ENCODE measurements at regions not wholly inside any gene's neighbourhood (a gene's known extent, or its start where the extent isn't known, plus 50 kb on each side); places are given as distances from the start of the nearest gene placed in this dataset.

DNA sequence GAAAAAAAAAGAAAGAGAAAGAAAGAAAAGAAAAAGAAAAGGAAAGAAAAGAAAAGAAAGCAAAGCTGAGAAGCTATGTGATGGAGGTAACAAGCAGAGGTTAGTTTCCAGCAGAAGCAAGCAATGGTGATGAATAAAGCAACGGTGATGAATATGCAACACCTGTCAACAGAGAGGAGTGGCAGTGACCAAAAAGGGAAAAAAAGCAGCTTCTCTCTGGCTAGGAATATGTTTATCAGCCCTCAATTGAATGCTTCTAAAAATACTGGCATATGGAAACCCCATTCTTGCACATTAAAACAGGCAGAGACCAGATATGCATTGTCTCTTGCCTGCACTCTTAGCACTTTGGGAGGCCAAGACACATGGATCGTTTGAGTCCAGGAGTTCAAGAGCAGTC lies 100.9 kb downstream of the GJA1 start:
- Histone ChIP-seq H3K4me1 (ENCODE audit: control insufficient read depth, insufficient read depth, low read length) (no peaks in the 10 kb centered on the region), H3K4me3 (ENCODE audit: low read depth in 2 of 2, low read length in 2 of 2) (no peak overlapping the region), H3K9me3 (ENCODE audit: control insufficient read depth, insufficient read depth, low read depth, low read length) (no peaks in the 10 kb centered on the region), H3K27me3 (ENCODE audit: control insufficient read depth, insufficient read depth, low read length) (no peaks in the 10 kb centered on the region), H3K27ac (ENCODE audit: low read length) (no peak overlapping the region), H3K36me3 (ENCODE audit: control insufficient read depth, insufficient read depth, low read length) (no peaks in the 10 kb centered on the region)
- ATAC-seq (no peak), DNase-seq (ENCODE audit: low read depth, low spot score) (no peak)
- CTCF ChIA-PET = no interaction called here
- POLR2A ChIA-PET = no interaction called here
- TF ChIP-seq POLR2AphosphoS5 (IDR thresholded peaks at IDR 0.05; ENCODE audit: low read depth, low read length) (no peak), TCF7L2 (IDR thresholded peaks at IDR 0.05; ENCODE audit: low read depth, low read length) (no peak), SIN3A (IDR thresholded peaks at IDR 0.05; ENCODE audit: borderline replicate concordance, insufficient read depth, low read depth, low read length) (no peak)
- TF ChIP-seq, protein P1, sequence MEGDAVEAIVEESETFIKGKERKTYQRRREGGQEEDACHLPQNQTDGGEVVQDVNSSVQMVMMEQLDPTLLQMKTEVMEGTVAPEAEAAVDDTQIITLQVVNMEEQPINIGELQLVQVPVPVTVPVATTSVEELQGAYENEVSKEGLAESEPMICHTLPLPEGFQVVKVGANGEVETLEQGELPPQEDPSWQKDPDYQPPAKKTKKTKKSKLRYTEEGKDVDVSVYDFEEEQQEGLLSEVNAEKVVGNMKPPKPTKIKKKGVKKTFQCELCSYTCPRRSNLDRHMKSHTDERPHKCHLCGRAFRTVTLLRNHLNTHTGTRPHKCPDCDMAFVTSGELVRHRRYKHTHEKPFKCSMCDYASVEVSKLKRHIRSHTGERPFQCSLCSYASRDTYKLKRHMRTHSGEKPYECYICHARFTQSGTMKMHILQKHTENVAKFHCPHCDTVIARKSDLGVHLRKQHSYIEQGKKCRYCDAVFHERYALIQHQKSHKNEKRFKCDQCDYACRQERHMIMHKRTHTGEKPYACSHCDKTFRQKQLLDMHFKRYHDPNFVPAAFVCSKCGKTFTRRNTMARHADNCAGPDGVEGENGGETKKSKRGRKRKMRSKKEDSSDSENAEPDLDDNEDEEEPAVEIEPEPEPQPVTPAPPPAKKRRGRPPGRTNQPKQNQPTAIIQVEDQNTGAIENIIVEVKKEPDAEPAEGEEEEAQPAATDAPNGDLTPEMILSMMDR (IDR thresholded peaks at IDR 0.05) = no peak
- TF ChIP-seq, protein P2, sequence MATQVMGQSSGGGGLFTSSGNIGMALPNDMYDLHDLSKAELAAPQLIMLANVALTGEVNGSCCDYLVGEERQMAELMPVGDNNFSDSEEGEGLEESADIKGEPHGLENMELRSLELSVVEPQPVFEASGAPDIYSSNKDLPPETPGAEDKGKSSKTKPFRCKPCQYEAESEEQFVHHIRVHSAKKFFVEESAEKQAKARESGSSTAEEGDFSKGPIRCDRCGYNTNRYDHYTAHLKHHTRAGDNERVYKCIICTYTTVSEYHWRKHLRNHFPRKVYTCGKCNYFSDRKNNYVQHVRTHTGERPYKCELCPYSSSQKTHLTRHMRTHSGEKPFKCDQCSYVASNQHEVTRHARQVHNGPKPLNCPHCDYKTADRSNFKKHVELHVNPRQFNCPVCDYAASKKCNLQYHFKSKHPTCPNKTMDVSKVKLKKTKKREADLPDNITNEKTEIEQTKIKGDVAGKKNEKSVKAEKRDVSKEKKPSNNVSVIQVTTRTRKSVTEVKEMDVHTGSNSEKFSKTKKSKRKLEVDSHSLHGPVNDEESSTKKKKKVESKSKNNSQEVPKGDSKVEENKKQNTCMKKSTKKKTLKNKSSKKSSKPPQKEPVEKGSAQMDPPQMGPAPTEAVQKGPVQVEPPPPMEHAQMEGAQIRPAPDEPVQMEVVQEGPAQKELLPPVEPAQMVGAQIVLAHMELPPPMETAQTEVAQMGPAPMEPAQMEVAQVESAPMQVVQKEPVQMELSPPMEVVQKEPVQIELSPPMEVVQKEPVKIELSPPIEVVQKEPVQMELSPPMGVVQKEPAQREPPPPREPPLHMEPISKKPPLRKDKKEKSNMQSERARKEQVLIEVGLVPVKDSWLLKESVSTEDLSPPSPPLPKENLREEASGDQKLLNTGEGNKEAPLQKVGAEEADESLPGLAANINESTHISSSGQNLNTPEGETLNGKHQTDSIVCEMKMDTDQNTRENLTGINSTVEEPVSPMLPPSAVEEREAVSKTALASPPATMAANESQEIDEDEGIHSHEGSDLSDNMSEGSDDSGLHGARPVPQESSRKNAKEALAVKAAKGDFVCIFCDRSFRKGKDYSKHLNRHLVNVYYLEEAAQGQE (IDR thresholded peaks at IDR 0.05; ENCODE audit: insufficient read depth in 1 of 2, low read depth in 2 of 2, low read length in 1 of 2) = no peak
- BruUV-seq (replicated peaks) = no TSS peak
- intact Hi-C loops (cut with micrococcal nuclease; ENCODE audit: unreplicated experiment) (no loop called here), in situ Hi-C loops (cut with HindIII; ENCODE audit: low pct_unique_long_range_greater_than_20kb, low sequenced_read_pairs) (no loop called here)

DNA sequence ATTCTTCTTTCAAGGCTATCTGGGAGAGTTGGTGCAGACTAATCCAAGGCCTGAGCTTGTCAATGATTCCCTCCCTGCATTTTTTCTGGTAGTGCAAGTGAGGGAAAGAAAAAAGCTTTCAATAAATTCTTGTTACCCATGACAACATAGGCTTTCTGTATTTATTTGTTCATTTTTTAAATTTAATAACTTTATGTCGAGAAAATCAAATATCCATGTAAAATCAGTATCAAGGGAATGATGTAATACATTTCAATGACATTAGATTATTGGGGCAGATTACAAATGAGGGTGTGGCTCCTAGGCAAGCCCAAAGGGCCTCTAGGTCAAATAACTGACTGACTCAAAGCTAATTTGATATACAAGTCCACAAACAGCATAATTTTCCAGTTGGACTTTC lies 104.0 kb downstream of the GJA1 start:
- intact Hi-C loops (cut with micrococcal nuclease; ENCODE audit: unreplicated experiment) (no loop called here), in situ Hi-C loops (cut with HindIII; ENCODE audit: low pct_unique_long_range_greater_than_20kb, low sequenced_read_pairs) (no loop called here)
- CTCF ChIA-PET = no interaction called here
- no TSS peak for BruUV-seq (replicated peaks)
- ATAC-seq = no peak
- Histone ChIP-seq H3K4me1 (ENCODE audit: control insufficient read depth, insufficient read depth, low read length) (no peaks in the 10 kb centered on the region), H3K36me3 (ENCODE audit: control insufficient read depth, insufficient read depth, low read length) (no peaks in the 10 kb centered on the region), H3K27me3 (ENCODE audit: control insufficient read depth, insufficient read depth, low read length) (no peaks in the 10 kb centered on the region), H3K4me3 (ENCODE audit: low read depth in 2 of 2, low read length in 2 of 2) (no peak overlapping the region), H3K9me3 (ENCODE audit: control insufficient read depth, insufficient read depth, low read depth, low read length) (no peaks in the 10 kb centered on the region), H3K27ac (ENCODE audit: low read length) (no peak overlapping the region)
- POLR2A ChIA-PET = no interaction called here
- DNase-seq (ENCODE audit: low read depth, low spot score) = no peak
- TF ChIP-seq, protein P1 (IDR thresholded peaks at IDR 0.05) = no peak
- TF ChIP-seq TCF7L2 (IDR thresholded peaks at IDR 0.05; ENCODE audit: low read depth, low read length) (no peak), POLR2AphosphoS5 (IDR thresholded peaks at IDR 0.05; ENCODE audit: low read depth, low read length) (no peak), SIN3A (IDR thresholded peaks at IDR 0.05; ENCODE audit: borderline replicate concordance, insufficient read depth, low read depth, low read length) (no peak)
- TF ChIP-seq, protein P2 (IDR thresholded peaks at IDR 0.05; ENCODE audit: insufficient read depth in 1 of 2, low read depth in 2 of 2, low read length in 1 of 2) = no peak

All from Panc1 (cell line).